H9 (cell line): ENCODE measurements at regions not wholly inside any gene's neighbourhood (a gene's known extent, or its start where the extent isn't known, plus 50 kb on each side); places are given as distances from the start of the nearest gene placed in this dataset.

Experiments used
- DNase-seq: peaks from one replicate; pipeline ENCODE4 v3.0.0-alpha.2; 2017
- H2AFZ ChIP-seq: one replicate; pipeline ENCODE4 v1.6.1; 2013; ENCODE audit warnings: mild to moderate bottlenecking, low read length, control low read depth, moderate library complexity
- H2AK5ac ChIP-seq: 2 replicates; pipeline ENCODE4 v1.6.1; 2013; ENCODE audit warnings: low read length, control low read depth, mixed read lengths; ENCODE audit not compliant: insufficient read length
- H2BK120ac ChIP-seq: one replicate; pipeline ENCODE4 v1.6.1; 2013; ENCODE audit warnings: low read depth, mild to moderate bottlenecking, low read length, control low read depth, inconsistent platforms; ENCODE audit not compliant: poor library complexity, severe bottlenecking
- H2BK12ac ChIP-seq: 2 replicates; pipeline ENCODE4 v1.6.1; 2013; ENCODE audit warnings: low read length, control low read depth, mixed read lengths, low read depth; ENCODE audit not compliant: insufficient read length
- H2BK15ac ChIP-seq: 2 replicates; pipeline ENCODE4 v1.6.1; 2013; ENCODE audit warnings: low read depth, low read length, control low read depth
- H2BK20ac ChIP-seq: one replicate; pipeline ENCODE4 v1.6.1; 2013; ENCODE audit warnings: low read depth, mild to moderate bottlenecking, low read length, control low read depth, inconsistent platforms; ENCODE audit not compliant: poor library complexity, severe bottlenecking
- H2BK5ac ChIP-seq: 2 replicates; pipeline ENCODE4 v1.6.1; 2013; ENCODE audit warnings: low read length, control low read depth, mixed read lengths; ENCODE audit not compliant: insufficient read length
- H3K14ac ChIP-seq: 2 replicates; pipeline ENCODE4 v1.6.1; 2013; ENCODE audit warnings: low read length, control low read depth; ENCODE audit not compliant: insufficient read depth
- H3K18ac ChIP-seq: 2 replicates; pipeline ENCODE4 v1.6.1; 2013; ENCODE audit warnings: low read depth, mild to moderate bottlenecking, mixed read lengths, low read length, control low read depth; ENCODE audit not compliant: insufficient read length
- H3K23ac ChIP-seq: 2 replicates; pipeline ENCODE4 v1.6.1; 2013; ENCODE audit warnings: low read length, control low read depth, mixed read lengths, low read depth; ENCODE audit not compliant: insufficient read length
- H3K23me2 ChIP-seq: 2 replicates; pipeline ENCODE4 v1.6.1; 2013; ENCODE audit warnings: low read depth, mild to moderate bottlenecking, mixed read lengths, low read length, control low read depth; ENCODE audit not compliant: insufficient read length, poor library complexity, severe bottlenecking
- H3K27ac ChIP-seq: 2 replicates; pipeline ENCODE4 v1.5.1; 2013; ENCODE audit warnings: low read length, control low read depth, mixed read lengths, low read depth; ENCODE audit not compliant: insufficient read length
- H3K27me3 ChIP-seq: 2 replicates; pipeline ENCODE4 v1.6.1; 2013; ENCODE audit warnings: low read length, control low read depth, inconsistent platforms; ENCODE audit not compliant: insufficient read depth
- H3K4ac ChIP-seq: 2 replicates; pipeline ENCODE4 v1.6.1; 2013; ENCODE audit warnings: low read depth, mild to moderate bottlenecking, control low read depth, inconsistent platforms, low read length, moderate library complexity
- H3K4me1 ChIP-seq: 2 replicates; pipeline ENCODE4 v1.6.1; 2013; ENCODE audit warnings: low read length, control low read depth, inconsistent platforms; ENCODE audit not compliant: insufficient read depth
- H3K4me2 ChIP-seq: 2 replicates; pipeline ENCODE4 v1.6.1; 2013; ENCODE audit warnings: low read length, control low read depth, mixed read lengths; ENCODE audit not compliant: insufficient read length, insufficient read depth
- H3K56ac ChIP-seq: 2 replicates; pipeline ENCODE4 v1.6.1; 2013; ENCODE audit warnings: low read depth, mild to moderate bottlenecking, mixed read lengths, low read length, control low read depth; ENCODE audit not compliant: insufficient read length
- H3K79me1 ChIP-seq: 2 replicates; pipeline ENCODE4 v1.6.1; 2013; ENCODE audit warnings: low read depth, mild to moderate bottlenecking, moderate library complexity, low read length, control low read depth, inconsistent platforms; ENCODE audit not compliant: insufficient read depth, poor library complexity, severe bottlenecking
- H3K79me2 ChIP-seq: 2 replicates; pipeline ENCODE4 v1.6.1; 2013; ENCODE audit warnings: low read length, control low read depth, inconsistent platforms; ENCODE audit not compliant: insufficient read depth
- H3K9ac ChIP-seq: 2 replicates; pipeline ENCODE4 v1.6.1; 2013; ENCODE audit warnings: low read length, control low read depth, mixed read lengths; ENCODE audit not compliant: insufficient read length; ENCODE audit errors: extremely low read depth
- H3K9me3 ChIP-seq: one replicate; pipeline ENCODE4 v1.6.1; 2013; ENCODE audit warnings: low read depth, low read length, inconsistent platforms; ENCODE audit not compliant: control insufficient read depth
- H3T11ph ChIP-seq: one replicate; pipeline ENCODE4 v1.6.1; 2013; ENCODE audit warnings: mild to moderate bottlenecking, low read length, control low read depth, inconsistent platforms
- H4K20me1 ChIP-seq: one replicate; pipeline ENCODE4 v1.6.1; 2013; ENCODE audit not compliant: control insufficient read depth, insufficient read length, insufficient read depth
- H4K5ac ChIP-seq: 2 replicates; pipeline ENCODE4 v1.6.1; 2013; ENCODE audit warnings: low read depth, mild to moderate bottlenecking, mixed read lengths, low read length, control low read depth; ENCODE audit not compliant: insufficient read length
- H4K8ac ChIP-seq: replicated peaks from 2 replicates; pipeline ENCODE4 v1.6.1; 2013; ENCODE audit warnings: low read length, control low read depth, mixed read lengths, low read depth; ENCODE audit not compliant: insufficient read length
- H4K91ac ChIP-seq: 2 replicates; pipeline ENCODE4 v1.6.1; 2013; ENCODE audit warnings: low read depth, mild to moderate bottlenecking, moderate library complexity, mixed read lengths, low read length, control low read depth; ENCODE audit not compliant: insufficient read length
- H3K27ac Mint-ChIP-seq, 3 experiments: 2 replicates in 2 of 3; 3 replicates in 1 of 3; pipeline ENCODE4 v1.8.0; 2020 to 2021; ENCODE audit warnings: mixed read lengths in 3 of 3, mild to moderate bottlenecking in 1 of 3, moderate library complexity in 1 of 3
- H3K27me3 Mint-ChIP-seq: 2 replicates; pipeline ENCODE4 v1.8.0; 2021; ENCODE audit warnings: low read depth, mild to moderate bottlenecking, moderate library complexity, mixed read lengths
- H3K36me3 Mint-ChIP-seq, 3 experiments: 2 replicates in 2 of 3; 3 replicates in 1 of 3; pipeline ENCODE4 v1.8.0; 2020 to 2021; ENCODE audit warnings: low read depth in 3 of 3, mixed read lengths in 3 of 3; ENCODE audit not compliant: insufficient read depth in 1 of 3
- H3K4me1 Mint-ChIP-seq, 2 experiments: 2 replicates each; pipeline ENCODE4 v1.8.0; 2020; ENCODE audit warnings: mixed read lengths in 2 of 2
- H3K4me3 Mint-ChIP-seq, 2 experiments: 2 replicates in 1 of 2; 3 replicates in 1 of 2; pipeline ENCODE4 v1.8.0; 2020 to 2021; ENCODE audit warnings: mild to moderate bottlenecking in 2 of 2, mixed read lengths in 2 of 2, moderate library complexity in 1 of 2
- H3K9me3 Mint-ChIP-seq, 2 experiments: 2 replicates in 1 of 2; 3 replicates in 1 of 2; pipeline ENCODE4 v1.8.0; 2020; ENCODE audit warnings: mild to moderate bottlenecking in 2 of 2, mixed read lengths in 2 of 2, moderate library complexity in 1 of 2
- WGBS: extraction: QIAGEN DNeasy Blood & Tissue Kit; methylation state at CpG from one replicate; pipeline ENCODE4 v1.1.7; 2013; ENCODE audit warnings: missing lambda C conversion rate, low lambda C conversion rate, mixed read lengths; ENCODE audit not compliant: insufficient read length; ENCODE audit errors: extremely low coverage; 5-methylcytosine and 5-hydroxymethylcytosine counted together
- TF ChIP-seq, protein P1 (sequence below): fragments of 200-600 bp; sonication (generic); conservative IDR thresholded peaks from 3 replicates; pipeline ENCODE4 v1.8.0; 2021; ENCODE audit warnings: antibody characterized with exemption, mild to moderate bottlenecking

DNA sequence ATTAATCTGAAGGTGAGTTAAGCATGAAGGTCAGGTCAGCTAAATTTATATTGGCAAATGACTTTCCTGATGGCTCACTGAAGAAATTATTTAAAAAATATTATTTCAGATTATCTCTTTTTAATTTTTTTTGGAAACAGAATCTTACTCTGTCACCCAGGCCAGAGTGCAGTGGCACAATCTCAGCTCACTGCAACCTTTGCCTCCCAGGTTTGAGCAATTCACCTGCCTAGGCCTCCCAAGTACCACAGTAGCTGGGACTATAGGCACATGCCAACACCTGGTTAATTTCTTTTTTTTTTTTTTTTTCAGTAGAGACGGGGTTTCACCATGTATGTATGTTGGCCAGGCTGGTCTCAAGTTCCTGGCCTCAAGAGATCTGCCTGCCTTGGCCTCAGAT lies 976.7 kb downstream of the TTLL7 start:
- Histone ChIP-seq H3K56ac (no peak overlapping the region), H2BK120ac (no peak overlapping the region), H2AFZ (no peak overlapping the region), H3K23ac (no peak overlapping the region), H3K4me2 (no peak overlapping the region), H3K14ac (no peak overlapping the region), H4K8ac (no peak overlapping the region), H3K9ac (no peak overlapping the region), H3K18ac (no peak overlapping the region), H3K23me2 (no peaks in the 10 kb centered on the region), H3K27me3 (no peaks in the 10 kb centered on the region), H3K9me3 (peaks cover 13% of the 10 kb centered on the region), H2BK5ac (no peak overlapping the region), H2BK20ac (no peak overlapping the region), H2BK15ac (no peak overlapping the region), H4K91ac (no peak overlapping the region), H4K5ac (no peak overlapping the region), H3K27ac (no peak overlapping the region), H4K20me1 (no peaks in the 10 kb centered on the region), H3K79me1 (peaks cover 3% of the 10 kb centered on the region), H3K4ac (no peak overlapping the region), H3K4me1 (no peaks in the 10 kb centered on the region), H3K79me2 (no peaks in the 10 kb centered on the region), H3T11ph (no peak overlapping the region), H2BK12ac (no peak overlapping the region), H2AK5ac (no peak overlapping the region)
- DNase-seq = no peak
- TF ChIP-seq, protein P1, sequence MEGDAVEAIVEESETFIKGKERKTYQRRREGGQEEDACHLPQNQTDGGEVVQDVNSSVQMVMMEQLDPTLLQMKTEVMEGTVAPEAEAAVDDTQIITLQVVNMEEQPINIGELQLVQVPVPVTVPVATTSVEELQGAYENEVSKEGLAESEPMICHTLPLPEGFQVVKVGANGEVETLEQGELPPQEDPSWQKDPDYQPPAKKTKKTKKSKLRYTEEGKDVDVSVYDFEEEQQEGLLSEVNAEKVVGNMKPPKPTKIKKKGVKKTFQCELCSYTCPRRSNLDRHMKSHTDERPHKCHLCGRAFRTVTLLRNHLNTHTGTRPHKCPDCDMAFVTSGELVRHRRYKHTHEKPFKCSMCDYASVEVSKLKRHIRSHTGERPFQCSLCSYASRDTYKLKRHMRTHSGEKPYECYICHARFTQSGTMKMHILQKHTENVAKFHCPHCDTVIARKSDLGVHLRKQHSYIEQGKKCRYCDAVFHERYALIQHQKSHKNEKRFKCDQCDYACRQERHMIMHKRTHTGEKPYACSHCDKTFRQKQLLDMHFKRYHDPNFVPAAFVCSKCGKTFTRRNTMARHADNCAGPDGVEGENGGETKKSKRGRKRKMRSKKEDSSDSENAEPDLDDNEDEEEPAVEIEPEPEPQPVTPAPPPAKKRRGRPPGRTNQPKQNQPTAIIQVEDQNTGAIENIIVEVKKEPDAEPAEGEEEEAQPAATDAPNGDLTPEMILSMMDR = no peak
- peaks cover 0 to 15% (median 14%) of the 10 kb centered on the region in 3 experiments; a peak in 5 of 7 replicates for H3K36me3 Mint-ChIP-seq
- H3K4me3 Mint-ChIP-seq = no peak overlapping the region
- WGBS = no CpG with 5 or more reads among the region's 1 CpG
- H3K4me1 Mint-ChIP-seq = peaks cover 10 to 19% of the 10 kb centered on the region in 2 experiments
- peaks cover 6 to 8% of the 10 kb centered on the region in 2 experiments; a peak in 4 of 5 replicates for H3K9me3 Mint-ChIP-seq
- H3K27ac Mint-ChIP-seq = peak overlapping the region in 1 of 3 experiments; percentile 52; a peak in 1 of 7 replicates
- no peaks in the 10 kb centered on the region for H3K27me3 Mint-ChIP-seq
